ENCODE measurements at regions not wholly inside any gene's neighbourhood (a gene's known extent, or its start where the extent isn't known, plus 50 kb on each side); places are given as distances from the start of the nearest gene placed in this dataset.

GRCh38 chrX:112577146-112577545 is 102.6 kb downstream of the LHFPL1 start:
- Histone ChIP-seq H3K4me2 (ENCODE audit: low read depth, low read length) (no peak overlapping the region), H2BK20ac (ENCODE audit: low read depth, low read length) (no peak overlapping the region), H3K9me1 (ENCODE audit: insufficient read depth, low read length) (no peaks in the 10 kb centered on the region), H3K4me1 (ENCODE audit: control insufficient read depth, insufficient read depth, low read length) (no peaks in the 10 kb centered on the region), H2BK15ac (ENCODE audit: low read depth, low read length) (no peak overlapping the region), H3K9ac (ENCODE audit: low read depth, low read length) (no peak overlapping the region), H4K5ac (ENCODE audit: low read depth, low read length) (no peak overlapping the region), H3K23ac (ENCODE audit: low read depth, low read length) (no peak overlapping the region), H3K4ac (ENCODE audit: low read depth, low read length) (no peak overlapping the region), H2AFZ (replicated peaks; ENCODE audit: low read length, poor library complexity) (no peak overlapping the region), H3K27ac (ENCODE audit: insufficient read depth, low read length) (no peak overlapping the region), H3K18ac (ENCODE audit: low read depth, low read length) (no peak overlapping the region), H3K56ac (ENCODE audit: extremely low read depth, insufficient read depth, low read length) (no peak overlapping the region), H2BK120ac (ENCODE audit: low read depth, low read length) (no peak overlapping the region), H4K8ac (ENCODE audit: low read depth in 2 of 2, low read length in 2 of 2) (no peak overlapping the region), H3K79me1 (ENCODE audit: low read depth in 1 of 2, low read length in 2 of 2) (no peaks in the 10 kb centered on the region), H3K36me3 (ENCODE audit: control insufficient read depth, insufficient read depth, low read length) (no peaks in the 10 kb centered on the region), H4K20me1 (ENCODE audit: insufficient read depth, low read length) (no peaks in the 10 kb centered on the region), H3K27me3 (ENCODE audit: control insufficient read depth, insufficient read depth, low read length) (no peaks in the 10 kb centered on the region), H2BK5ac (ENCODE audit: low read depth, low read length, poor library complexity, severe bottlenecking) (no peak overlapping the region), H3K14ac (replicated peaks; ENCODE audit: low read depth, low read length) (no peak overlapping the region), H3K9me3 (ENCODE audit: control insufficient read depth, insufficient read depth, low read length) (no peaks in the 10 kb centered on the region), H3K4me3 (ENCODE audit: insufficient read depth, low read depth, low read length) (no peak overlapping the region), H2AK9ac (replicated peaks; ENCODE audit: low read depth, low read length, poor library complexity) (no peak overlapping the region), H2AK5ac (ENCODE audit: low read depth, low read length) (no peak overlapping the region), H4K91ac (ENCODE audit: insufficient read depth, low read depth, low read length) (no peak overlapping the region)
- ATAC-seq (ENCODE audit: low read depth) (no peak), DNase-seq (peak; percentile 49)
- POLR2A ChIA-PET (ENCODE audit: unreplicated experiment) = no interaction called here
- WGBS, 2 experiments (ENCODE audit: extremely low coverage in 2 of 2, insufficient read length in 1 of 2) = 14% methylated on average over 1 of the region's 2 CpGs; no CpG with 5 or more reads in 1 of the 2 experiments
- in situ Hi-C loops (cut with MboI; ENCODE audit: low sequenced_read_pairs) (no loop called here), dilution Hi-C loops (cut with HindIII; ENCODE audit: low sequenced_read_pairs, unreplicated experiment) (no loop called here), intact Hi-C loops (cut with micrococcal nuclease) (no loop called here)
- BruUV-seq (replicated peaks) = no TSS peak
- CTCF ChIA-PET = no interaction called here
- no peak for TF ChIP-seq USF2 (IDR thresholded peaks at IDR 0.05; ENCODE audit: low read depth, low read length)
- TF ChIP-seq BHLHE40 (IDR thresholded peaks at IDR 0.05; ENCODE audit: low read depth, low read length) = no peak
- TF ChIP-seq RAD21 (IDR thresholded peaks at IDR 0.05; ENCODE audit: low read length) = no peak
- TF ChIP-seq SMC3 (IDR thresholded peaks at IDR 0.05; ENCODE audit: low read depth, low read length) = no peak
- no peak for TF ChIP-seq RCOR1 (IDR thresholded peaks at IDR 0.05; ENCODE audit: insufficient replicate concordance, low read length)
- no peak for TF ChIP-seq CTCF (conservative IDR thresholded peaks at IDR 0.05; ENCODE audit: low read depth, low read length)
- TF ChIP-seq RFX5 (IDR thresholded peaks at IDR 0.05; ENCODE audit: low read depth, low read length) = no peak
- no peak for TF ChIP-seq FOS (IDR thresholded peaks at IDR 0.05; ENCODE audit: low read depth, low read length)
- TF ChIP-seq CHD1 (IDR thresholded peaks at IDR 0.05; ENCODE audit: low read depth, low read length) = no peak
- no peak for TF ChIP-seq MXI1 (IDR thresholded peaks at IDR 0.05; ENCODE audit: borderline replicate concordance, low read depth, low read length)
- TF ChIP-seq ELK1 (IDR thresholded peaks at IDR 0.05; ENCODE audit: borderline replicate concordance, low read depth, low read length) = no peak
- no peak for TF ChIP-seq MAZ (IDR thresholded peaks at IDR 0.05; ENCODE audit: borderline replicate concordance, low read depth, low read length)
- no peak for TF ChIP-seq MAFK (IDR thresholded peaks at IDR 0.05; ENCODE audit: low read depth, low read length)
- TF ChIP-seq CEBPB (IDR thresholded peaks at IDR 0.05; ENCODE audit: low read depth, low read length) = no peak
